22Rv1 (cell line): ENCODE measurements at regions not wholly inside any gene's neighbourhood (a gene's known extent, or its start where the extent isn't known, plus 50 kb on each side); places are given as distances from the start of the nearest gene placed in this dataset.

ENCODE experiments used
- H3K27ac ChIP-seq: fragments of 450-650 bp; 2 replicates; pipeline ENCODE4 v1.5.1; 2017
- ZFX ChIP-seq: fragments of 450-650 bp; IDR thresholded peaks from 2 replicates; pipeline ENCODE4 v1.6.1; 2017; ENCODE audit warnings: antibody characterized with exemption, borderline replicate concordance
- TF ChIP-seq, protein P1 (sequence below): fragments of 450-650 bp; IDR thresholded peaks from 2 replicates; pipeline ENCODE4 v1.5.1; 2017; ENCODE audit warnings: mild to moderate bottlenecking

DNA sequence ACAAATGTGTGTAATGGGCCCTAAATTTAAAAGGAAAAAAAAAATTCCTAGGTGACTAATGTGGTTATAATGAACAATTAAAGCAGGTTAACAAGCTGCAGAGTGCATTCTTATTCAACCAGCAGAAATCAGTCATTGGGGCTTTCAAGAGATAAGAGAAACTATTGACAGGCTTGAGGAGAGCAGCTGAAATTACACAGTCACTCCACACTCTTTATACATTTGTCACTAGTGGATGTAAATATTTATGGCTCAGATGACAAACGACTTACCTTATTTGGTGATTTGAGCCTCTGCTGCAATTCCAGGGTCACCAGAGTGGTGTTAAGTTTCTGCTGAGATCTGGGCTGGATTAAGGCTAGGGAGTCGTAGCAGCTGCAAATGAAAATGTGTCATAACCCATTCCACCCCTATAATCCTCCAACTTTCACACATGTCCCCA lies 896.3 kb downstream of the TTLL7 start:
- H3K27ac ChIP-seq = no peak overlapping the region
- TF ChIP-seq, protein P1, sequence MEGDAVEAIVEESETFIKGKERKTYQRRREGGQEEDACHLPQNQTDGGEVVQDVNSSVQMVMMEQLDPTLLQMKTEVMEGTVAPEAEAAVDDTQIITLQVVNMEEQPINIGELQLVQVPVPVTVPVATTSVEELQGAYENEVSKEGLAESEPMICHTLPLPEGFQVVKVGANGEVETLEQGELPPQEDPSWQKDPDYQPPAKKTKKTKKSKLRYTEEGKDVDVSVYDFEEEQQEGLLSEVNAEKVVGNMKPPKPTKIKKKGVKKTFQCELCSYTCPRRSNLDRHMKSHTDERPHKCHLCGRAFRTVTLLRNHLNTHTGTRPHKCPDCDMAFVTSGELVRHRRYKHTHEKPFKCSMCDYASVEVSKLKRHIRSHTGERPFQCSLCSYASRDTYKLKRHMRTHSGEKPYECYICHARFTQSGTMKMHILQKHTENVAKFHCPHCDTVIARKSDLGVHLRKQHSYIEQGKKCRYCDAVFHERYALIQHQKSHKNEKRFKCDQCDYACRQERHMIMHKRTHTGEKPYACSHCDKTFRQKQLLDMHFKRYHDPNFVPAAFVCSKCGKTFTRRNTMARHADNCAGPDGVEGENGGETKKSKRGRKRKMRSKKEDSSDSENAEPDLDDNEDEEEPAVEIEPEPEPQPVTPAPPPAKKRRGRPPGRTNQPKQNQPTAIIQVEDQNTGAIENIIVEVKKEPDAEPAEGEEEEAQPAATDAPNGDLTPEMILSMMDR = no peak
- TF ChIP-seq ZFX = no peak

DNA sequence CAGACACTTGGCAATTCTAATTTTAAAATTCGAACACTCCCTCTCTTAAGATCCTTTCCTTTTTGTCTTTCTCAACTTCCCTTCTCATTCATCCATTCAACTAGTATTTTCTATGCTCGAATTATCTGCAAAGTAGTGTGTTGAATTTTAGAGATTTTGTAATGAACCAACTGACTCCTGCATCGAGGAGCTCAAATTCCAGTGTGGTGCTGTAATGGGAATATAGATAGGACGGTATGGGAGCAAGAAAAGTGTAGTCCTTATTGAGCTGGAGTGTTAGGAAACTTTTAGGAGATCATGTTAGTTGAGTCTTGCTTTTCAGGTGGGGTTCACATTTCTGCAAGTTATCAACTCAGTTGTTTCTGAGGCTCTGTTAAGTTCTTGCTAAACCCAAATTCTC lies 897.5 kb downstream of the TTLL7 start:
- no peak overlapping the region for H3K27ac ChIP-seq
- TF ChIP-seq, protein P1 = no peak
- TF ChIP-seq ZFX = no peak

DNA sequence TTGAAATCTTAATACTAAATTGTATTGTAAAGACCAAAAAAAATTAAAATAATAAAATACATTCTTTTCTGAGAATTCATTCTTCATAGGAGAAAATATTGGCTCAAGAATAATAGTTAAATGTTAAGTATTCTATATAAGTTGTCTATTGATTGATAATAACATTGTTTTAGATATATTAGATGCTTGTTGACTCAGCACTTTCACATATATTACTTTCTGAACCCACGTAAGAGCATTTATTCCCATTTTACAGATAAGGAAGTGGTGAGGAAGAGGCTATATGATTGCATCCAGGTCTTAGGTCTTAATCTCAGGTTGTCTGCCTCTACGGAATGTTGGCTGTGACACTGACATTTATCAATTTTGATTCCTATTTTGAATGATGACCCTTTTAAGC lies 898.8 kb downstream of the TTLL7 start:
- no peak overlapping the region for H3K27ac ChIP-seq

DNA sequence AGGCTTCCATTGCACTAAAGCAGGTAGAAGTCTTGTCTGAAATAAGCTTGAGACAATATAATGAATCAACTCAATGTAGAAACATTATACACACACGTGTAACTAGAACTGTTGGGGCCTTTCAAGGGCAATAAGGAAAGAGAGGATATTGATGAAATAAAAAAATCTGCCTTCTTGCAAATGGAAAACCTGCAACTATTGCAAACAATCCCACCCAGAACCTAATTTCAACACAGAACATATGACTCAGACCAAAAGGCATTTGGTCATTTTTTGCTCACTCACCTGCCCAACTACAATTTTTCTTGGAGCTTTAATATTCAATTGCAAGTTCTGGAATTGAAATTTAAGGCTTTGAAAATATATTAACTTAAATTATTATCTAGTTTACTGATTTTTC lies 900.1 kb downstream of the TTLL7 start:
- TF ChIP-seq, protein P1 = no peak
- TF ChIP-seq ZFX = no peak
- H3K27ac ChIP-seq = no peak overlapping the region

More for the DNA sequence above, 898.8 kb downstream of the TTLL7 start:
- TF ChIP-seq ZFX = no peak
- TF ChIP-seq, protein P1 = no peak

DNA sequence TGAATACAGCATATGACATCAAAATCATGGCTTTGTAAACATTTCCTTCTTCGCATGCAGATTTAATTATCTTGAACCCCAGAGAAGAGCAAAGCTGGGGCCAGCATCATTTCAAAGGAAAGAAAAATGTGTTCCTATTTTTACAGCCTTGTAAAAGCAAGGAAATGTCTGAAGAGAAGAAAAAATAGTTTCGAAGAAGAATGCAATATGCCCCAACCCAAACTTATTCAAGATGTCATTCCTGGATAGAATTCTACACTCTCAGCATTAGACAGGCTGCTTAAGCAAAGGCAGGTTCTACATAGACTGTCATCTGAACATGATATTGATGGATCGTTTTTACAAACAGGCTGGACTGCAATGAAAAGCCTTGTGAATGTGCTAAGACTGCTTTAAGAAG lies 900.8 kb downstream of the TTLL7 start:
- no peak for TF ChIP-seq ZFX
- TF ChIP-seq, protein P1 = no peak
- no peak overlapping the region for H3K27ac ChIP-seq

DNA sequence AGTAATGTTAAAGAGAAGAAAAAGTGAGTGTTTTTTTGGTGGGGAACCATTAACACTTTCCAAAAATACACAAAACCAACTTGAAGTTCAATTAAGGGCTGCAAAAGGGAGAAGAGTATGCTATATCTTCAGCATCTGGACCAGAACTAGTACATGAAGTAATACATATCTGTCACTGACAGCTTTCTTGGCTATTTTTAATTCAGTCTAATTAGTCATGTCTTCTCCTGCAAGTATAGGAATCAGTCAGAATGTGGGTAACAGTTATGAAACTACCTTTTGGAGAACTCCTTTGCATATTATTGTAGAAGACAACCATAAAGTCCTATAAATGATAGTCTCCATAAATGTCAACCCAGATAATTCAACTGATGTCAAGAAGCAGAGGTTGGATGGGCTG lies 901.2 kb downstream of the TTLL7 start:
- H3K27ac ChIP-seq = no peak overlapping the region
- TF ChIP-seq ZFX = no peak
- TF ChIP-seq, protein P1 = no peak

DNA sequence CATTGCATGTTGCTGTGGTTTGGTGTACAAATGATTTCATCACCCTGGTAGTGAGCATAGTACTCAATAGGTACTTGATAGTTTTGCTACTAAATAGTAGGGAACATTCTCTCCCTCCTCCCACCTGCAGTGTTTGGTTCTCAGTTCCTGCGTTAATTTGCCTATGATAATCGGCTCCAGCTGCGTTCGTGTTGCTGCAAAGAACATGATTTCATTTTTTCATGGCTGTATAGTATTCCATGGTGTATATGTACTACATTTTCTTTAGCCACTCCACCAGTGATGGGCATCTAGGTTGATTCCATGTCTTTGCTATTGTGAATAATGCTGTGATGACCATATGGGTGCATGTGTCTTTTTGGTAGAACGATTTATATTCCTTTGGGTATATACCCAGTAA lies 903.4 kb downstream of the TTLL7 start:
- no peak overlapping the region for H3K27ac ChIP-seq
- TF ChIP-seq ZFX = no peak
- TF ChIP-seq, protein P1 = no peak

DNA sequence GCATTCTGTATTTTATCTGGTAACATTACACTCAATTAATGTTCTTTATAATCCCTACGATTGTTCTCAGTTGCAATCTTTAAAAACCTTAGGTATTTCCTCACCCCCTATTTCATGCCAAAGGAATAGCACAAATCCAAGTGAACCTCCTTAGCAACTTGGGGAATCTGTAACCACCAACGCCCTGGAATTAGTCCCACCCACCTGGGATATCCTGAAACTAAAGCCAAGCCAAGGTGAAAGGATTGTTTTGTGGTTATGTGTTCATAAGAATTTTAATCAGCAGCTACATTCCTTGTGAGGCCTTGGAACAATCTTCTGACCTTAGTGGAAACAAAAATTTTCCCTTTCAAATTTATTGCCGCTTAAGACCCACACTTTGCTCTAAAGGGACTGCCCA lies 908.7 kb downstream of the TTLL7 start:
- TF ChIP-seq, protein P1 = no peak
- H3K27ac ChIP-seq = no peak overlapping the region
